Keratinocyte (primary cell): ENCODE measurements at regions not wholly inside any gene's neighbourhood (a gene's known extent, or its start where the extent isn't known, plus 50 kb on each side); places are given as distances from the start of the nearest gene placed in this dataset.
A peak's percentile ranks its signal among the peaks of the same experiment; 100 is the strongest.

Experiments used
- DNase-seq: peaks from one replicate; pipeline ENCODE4 v3.0.0-alpha.2; 2011; ENCODE audit warnings: low read depth, missing footprints, low spot score
- FAIRE-seq: peaks from 2 replicates; lab custom pipeline; 2011; peaks lifted over from hg19 to GRCh38; lab: Jason Lieb, UNC
- H2AFZ ChIP-seq: 2 replicates; pipeline ENCODE4 v1.6.0; 2012; ENCODE audit warnings: low read length, control low read depth, inconsistent platforms; ENCODE audit not compliant: control insufficient read depth
- H3K27ac ChIP-seq: 2 replicates; pipeline ENCODE4 v1.5.1; 2011; ENCODE audit warnings: low read length; ENCODE audit not compliant: control insufficient read depth, insufficient read depth
- H3K27me3 ChIP-seq: 3 replicates; pipeline ENCODE4 v1.6.0; 2011; ENCODE audit warnings: low read length; ENCODE audit not compliant: control insufficient read depth, insufficient read depth; ENCODE audit errors: extremely low read depth
- H3K36me3 ChIP-seq, 2 experiments: 2 replicates in 1 of 2; 3 replicates in 1 of 2; pipeline ENCODE4 v1.5.1; 2011; ENCODE audit warnings: low read length in 2 of 2, mild to moderate bottlenecking in 1 of 2; ENCODE audit not compliant: control insufficient read depth in 2 of 2, insufficient read depth in 2 of 2; ENCODE audit errors: extremely low read depth in 1 of 2
- H3K4me1 ChIP-seq: 3 replicates; pipeline ENCODE4 v1.5.1; 2011; ENCODE audit warnings: low read length; ENCODE audit not compliant: control insufficient read depth, insufficient read depth; ENCODE audit errors: extremely low read depth
- H3K4me2 ChIP-seq: 3 replicates; pipeline ENCODE4 v1.6.0; 2011; ENCODE audit warnings: low read depth, low read length; ENCODE audit not compliant: control insufficient read depth, insufficient read depth; ENCODE audit errors: extremely low read depth
- H3K4me3 ChIP-seq, 3 experiments: fragments of 200-600 bp in 1 of 3; sonication (generic) in 1 of 3; 2 replicates in 2 of 3; 3 replicates in 1 of 3; pipeline ENCODE4 v1.5.1; 2011 to 2016; ENCODE audit warnings: low read length in 3 of 3, mild to moderate bottlenecking in 3 of 3, control low read depth in 2 of 3, inconsistent platforms in 1 of 3, low read depth in 1 of 3, mixed read lengths in 1 of 3, mixed run types in 1 of 3, moderate library complexity in 1 of 3; ENCODE audit not compliant: control insufficient read depth in 2 of 3, insufficient read depth in 2 of 3; ENCODE audit errors: extremely low read depth in 1 of 3
- H3K79me2 ChIP-seq: 2 replicates; pipeline ENCODE4 v1.6.0; 2012; ENCODE audit warnings: low read length; ENCODE audit not compliant: control insufficient read depth, insufficient read depth
- H3K9ac ChIP-seq: 3 replicates; pipeline ENCODE4 v1.6.0; 2011; ENCODE audit warnings: low read length; ENCODE audit not compliant: control insufficient read depth, insufficient read depth; ENCODE audit errors: extremely low read depth
- H3K9me1 ChIP-seq: 3 replicates; pipeline ENCODE4 v1.6.0; 2011; ENCODE audit warnings: low read length; ENCODE audit not compliant: control insufficient read depth, insufficient read depth; ENCODE audit errors: extremely low read depth
- H3K9me3 ChIP-seq: 2 replicates; pipeline ENCODE4 v1.5.1; 2012; ENCODE audit warnings: low read depth, low read length; ENCODE audit not compliant: control insufficient read depth
- H4K20me1 ChIP-seq: 3 replicates; pipeline ENCODE4 v1.6.0; 2011; ENCODE audit warnings: low read length; ENCODE audit not compliant: control insufficient read depth, insufficient read depth; ENCODE audit errors: extremely low read depth
- CTCF ChIP-seq, 3 experiments: IDR thresholded peaks in 1 of 3; conservative IDR thresholded peaks in 1 of 3; optimal IDR thresholded peaks in 1 of 3; 2 replicates in 2 of 3; 3 replicates in 1 of 3; pipeline versions ENCODE3 to v1.5.1; 2011; ENCODE audit warnings: low read length in 3 of 3, mild to moderate bottlenecking in 3 of 3, moderate library complexity in 2 of 3, control low read depth in 1 of 3, inconsistent platforms in 1 of 3; ENCODE audit not compliant: insufficient read depth in 2 of 3; ENCODE audit errors: extremely low read depth in 1 of 3
- EZH2 ChIP-seq: IDR thresholded peaks from one replicate; pipeline ENCODE4 v1.6.1; 2012; ENCODE audit warnings: inconsistent platforms, mild to moderate bottlenecking, low read length, moderate library complexity
- dilution Hi-C: fragments of 300-500 bp; cut with MboI; formaldehyde crosslinking; loops from one replicate; pipeline ENCODE4 v1.7.0; 2020; ENCODE audit warnings: low sequenced_read_pairs; ENCODE audit not compliant: extremely low pct_ligation_motif_present

DNA sequence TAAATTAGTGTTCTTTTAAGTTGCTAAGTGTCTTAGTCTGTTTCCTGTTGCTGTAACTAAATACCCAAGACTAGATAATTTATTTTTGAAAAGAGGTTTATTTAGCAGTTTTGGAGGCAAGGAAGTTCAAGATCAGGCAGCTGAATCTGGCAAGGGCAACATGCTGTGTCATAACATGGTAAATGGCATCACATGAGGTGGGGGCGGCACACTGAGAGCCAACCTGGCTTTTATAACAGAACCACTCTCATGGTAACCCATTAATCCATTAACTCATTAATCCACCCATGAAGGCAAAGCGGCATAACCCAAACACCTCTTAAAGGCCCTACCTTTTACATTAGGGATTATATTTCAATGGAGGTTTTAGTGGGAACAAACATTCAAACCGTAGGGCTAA, 182.2 kb upstream of the GATB start:
- no peak for TF ChIP-seq EZH2
- TF ChIP-seq CTCF (optimal IDR thresholded peaks at IDR 0.05 in 1 of 3, IDR thresholded peaks at IDR 0.05 in 1 of 3, conservative IDR thresholded peaks at IDR 0.05 in 1 of 3; ENCODE audit: extremely low read depth in 1 of 3, insufficient read depth in 2 of 3, low read length in 3 of 3) = no peak
- no peak for FAIRE-seq
- H3K27ac ChIP-seq = no peak overlapping the region
- DNase-seq = no peak
- no peak overlapping the region for H3K9ac ChIP-seq
- H3K4me1 ChIP-seq = peaks cover 9% of the 10 kb centered on the region
- H3K9me3 ChIP-seq = peaks cover 8% of the 10 kb centered on the region
- H3K4me3 ChIP-seq = no peak overlapping the region
- no peaks in the 10 kb centered on the region for H3K79me2 ChIP-seq
- no peaks in the 10 kb centered on the region for H3K27me3 ChIP-seq
- H3K36me3 ChIP-seq = no peaks in the 10 kb centered on the region
- H3K4me2 ChIP-seq = no peak overlapping the region
- dilution Hi-C loops = no loop called here
- no peak overlapping the region for H2AFZ ChIP-seq
- no peaks in the 10 kb centered on the region for H3K9me1 ChIP-seq
- H4K20me1 ChIP-seq = no peaks in the 10 kb centered on the region

DNA sequence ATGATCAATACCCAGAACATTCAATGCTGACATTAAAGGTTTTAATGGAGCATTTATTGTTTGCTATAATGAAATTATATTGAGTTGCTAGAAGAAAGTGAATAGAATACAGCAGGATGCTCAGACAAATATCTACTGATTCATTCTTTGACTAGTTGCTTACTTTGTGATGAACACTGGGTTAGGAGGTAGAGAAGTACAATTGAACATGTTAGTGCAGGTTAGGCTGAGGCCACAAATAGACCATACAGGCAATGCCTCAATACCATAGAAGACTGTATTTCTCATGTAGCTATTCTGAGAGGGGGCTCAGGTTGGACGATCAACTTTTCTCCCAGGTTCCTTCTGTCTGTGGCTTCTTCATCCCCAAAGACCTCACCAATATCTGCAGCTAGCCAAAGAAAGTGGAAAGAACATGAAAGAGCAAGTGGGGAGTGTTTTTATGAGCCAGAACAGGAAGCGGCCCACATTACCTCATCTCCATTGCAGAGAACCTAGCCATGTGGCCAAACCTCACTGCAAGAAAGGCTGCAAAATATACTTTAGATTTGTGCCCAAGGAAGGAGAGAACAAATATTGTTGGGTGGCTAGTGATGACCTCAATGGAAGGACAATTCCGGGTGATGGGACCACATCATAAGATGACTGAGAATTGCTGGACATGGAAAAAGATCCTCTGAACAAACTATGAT, 180.3 kb upstream of the GATB start:
- Histone ChIP-seq H3K4me3 (no peak overlapping the region), H3K4me1 (peaks cover 9% of the 10 kb centered on the region), H3K9me3 (peaks cover 2% of the 10 kb centered on the region), H3K4me2 (peak overlapping the region; percentile 20), H3K27me3 (no peaks in the 10 kb centered on the region), H3K9me1 (no peaks in the 10 kb centered on the region), H3K9ac (no peak overlapping the region), H3K79me2 (no peaks in the 10 kb centered on the region), H3K27ac (peak overlapping the region; percentile 10), H4K20me1 (no peaks in the 10 kb centered on the region), H2AFZ (peak overlapping the region; percentile 60), H3K36me3 (no peaks in the 10 kb centered on the region)
- FAIRE-seq (peak; percentile 20), DNase-seq (no peak)
- dilution Hi-C loops = no loop called here
- TF ChIP-seq CTCF (optimal IDR thresholded peaks at IDR 0.05 in 1 of 3, IDR thresholded peaks at IDR 0.05 in 1 of 3, conservative IDR thresholded peaks at IDR 0.05 in 1 of 3; ENCODE audit: extremely low read depth in 1 of 3, insufficient read depth in 2 of 3, low read length in 3 of 3) (no peak), EZH2 (no peak)
